Hematopoietic multipotent progenitor cell (in vitro differentiated cells): ENCODE measurements at regions not wholly inside any gene's neighbourhood (a gene's known extent, or its start where the extent isn't known, plus 50 kb on each side); places are given as distances from the start of the nearest gene placed in this dataset.
"Not testable (repeated sequence)": the region's sequence is repeated elsewhere in the genome, so short reads cannot be mapped to it uniquely, and the experiment has no call there.

Experiments used
- DNase-seq, 3 donors: peaks; one replicate each; pipeline ENCODE4 v3.0.0-alpha.2; 2011 to 2015; ENCODE audit warnings: low read depth in 2 of 3, low spot score in 2 of 3

GRCh38 chr9:115443890-115444289 is 325.9 kb upstream of the TNC start:
- DNase-seq = no peak

- no peak for DNase-seq
Measured at GRCh38 chr9:115444959-115445358, 327.0 kb upstream of the TNC start.

GRCh38 chr9:115445655-115446054 is 327.7 kb upstream of the TNC start:
- no peak for DNase-seq

DNA sequence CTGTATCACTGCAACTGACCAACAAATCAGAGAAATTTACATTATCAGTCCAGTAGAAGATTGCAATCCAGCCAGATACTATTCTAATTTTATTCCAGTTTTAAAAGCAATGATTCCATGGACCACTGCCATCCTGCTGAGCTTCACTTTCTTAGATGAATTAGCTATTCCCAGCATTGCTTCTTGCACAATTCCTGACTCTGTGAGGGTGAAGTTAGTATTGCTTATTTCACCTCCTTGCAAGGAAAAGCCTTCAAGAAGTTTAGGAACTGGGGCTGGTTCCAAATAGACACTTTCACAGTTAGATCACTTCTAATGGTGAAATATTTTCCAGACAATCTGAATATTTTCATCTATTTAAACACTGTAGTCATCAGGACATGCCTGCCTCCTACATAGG is 338.6 kb upstream of the TNC start:
- DNase-seq = no peak

- DNase-seq = no peak
Measured at GRCh38 chr9:115461280-115461679, 343.3 kb upstream of the TNC start.

GRCh38 chr9:115462623-115463022 is 344.7 kb upstream of the TNC start:
- no peak for DNase-seq

GRCh38 chr9:115466756-115467155 is 348.8 kb upstream of the TNC start:
- no peak for DNase-seq

- DNase-seq = no peak
Measured at GRCh38 chr9:115469841-115470240, 351.9 kb upstream of the TNC start.

DNA sequence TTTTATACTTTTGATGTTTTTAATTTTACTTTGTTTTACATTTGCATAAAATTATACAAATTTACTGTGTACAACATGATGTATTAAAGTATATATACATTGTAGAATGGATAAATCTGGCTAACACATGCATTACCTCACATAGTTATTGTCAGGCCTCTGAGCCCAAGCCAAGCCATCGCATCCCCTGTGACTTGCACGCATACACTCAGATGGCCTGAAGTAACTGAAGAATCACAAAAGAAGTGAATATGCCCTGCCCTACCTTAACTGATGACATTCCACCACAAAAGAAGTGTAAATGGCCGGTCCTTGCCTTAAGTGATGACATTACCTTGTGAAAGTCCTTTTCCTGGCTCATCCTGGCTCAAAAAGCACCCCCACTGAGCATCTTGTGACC is 355.1 kb upstream of the TNC start:
- not testable (repeated sequence) for DNase-seq

DNA sequence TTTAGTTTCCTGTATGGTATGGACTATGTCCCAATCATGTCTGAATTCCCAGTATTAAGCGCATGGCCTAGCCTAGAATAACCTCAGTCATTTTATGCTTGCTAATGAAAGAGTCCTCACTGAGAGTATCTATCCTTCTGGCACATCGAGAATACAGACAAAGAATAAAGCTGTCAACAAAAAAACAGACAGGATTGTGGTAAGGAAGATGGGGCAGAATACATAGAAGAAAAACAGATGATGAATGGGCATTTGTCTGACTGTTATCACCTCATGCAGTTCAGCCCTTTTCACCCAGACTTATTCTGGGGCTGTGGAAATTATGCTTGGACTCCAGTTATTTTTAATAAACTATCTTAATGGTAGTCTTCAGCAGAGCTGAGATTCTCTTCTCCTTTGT is 363.8 kb upstream of the TNC start:
- DNase-seq = no peak

GRCh38 chr9:115482747-115483146 is 364.8 kb upstream of the TNC start:
- DNase-seq = no peak

DNA sequence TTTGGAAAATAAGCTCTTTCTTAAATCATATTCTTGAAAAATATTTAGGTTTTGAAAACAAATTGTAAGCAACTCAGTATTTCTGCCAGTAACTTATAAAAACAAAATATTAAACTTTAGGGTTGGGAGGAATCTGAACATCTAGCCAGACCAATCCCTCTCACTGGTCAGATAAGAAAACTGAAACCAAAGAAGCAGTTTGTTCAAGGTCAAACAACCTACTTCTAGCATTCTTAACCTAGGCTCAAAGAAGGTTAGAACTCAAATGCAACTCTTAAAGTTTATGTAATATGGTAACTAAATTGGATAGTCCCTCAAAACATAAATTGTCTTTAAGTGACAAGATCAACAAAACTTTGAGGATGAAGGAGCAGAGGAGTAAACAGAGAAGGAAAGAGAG is 374.9 kb upstream of the TNC start:
- no peak for DNase-seq

- DNase-seq = no peak
Measured at GRCh38 chr9:115494393-115494792, 376.4 kb upstream of the TNC start.

DNA sequence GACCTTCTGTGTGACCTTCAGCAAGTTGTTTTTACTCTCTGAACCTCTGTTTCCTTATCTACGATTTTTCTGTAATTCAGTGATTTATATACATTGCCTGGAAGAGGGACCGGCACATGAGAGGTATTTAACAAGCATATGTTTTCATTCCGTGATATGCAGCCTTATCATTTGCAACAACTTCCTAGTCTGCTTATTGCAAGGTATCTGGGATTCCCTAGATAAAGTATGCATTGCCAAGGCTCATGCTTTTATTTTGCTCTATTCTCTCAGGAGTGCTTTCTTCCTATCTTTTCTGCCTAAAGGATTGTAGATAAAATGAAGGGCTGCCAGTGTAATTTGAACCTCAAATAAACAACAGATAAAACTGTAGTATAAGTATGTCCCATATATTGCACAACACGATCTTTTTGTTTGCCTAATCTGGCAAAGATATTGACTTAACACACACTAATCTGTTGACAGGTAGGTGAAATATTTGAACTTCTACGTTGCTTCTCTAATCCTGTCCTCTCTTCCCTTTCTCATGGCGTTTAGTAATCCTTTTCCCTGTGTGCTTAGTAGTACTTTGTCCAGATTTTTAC is 377.2 kb upstream of the TNC start:
- DNase-seq = no peak

DNA sequence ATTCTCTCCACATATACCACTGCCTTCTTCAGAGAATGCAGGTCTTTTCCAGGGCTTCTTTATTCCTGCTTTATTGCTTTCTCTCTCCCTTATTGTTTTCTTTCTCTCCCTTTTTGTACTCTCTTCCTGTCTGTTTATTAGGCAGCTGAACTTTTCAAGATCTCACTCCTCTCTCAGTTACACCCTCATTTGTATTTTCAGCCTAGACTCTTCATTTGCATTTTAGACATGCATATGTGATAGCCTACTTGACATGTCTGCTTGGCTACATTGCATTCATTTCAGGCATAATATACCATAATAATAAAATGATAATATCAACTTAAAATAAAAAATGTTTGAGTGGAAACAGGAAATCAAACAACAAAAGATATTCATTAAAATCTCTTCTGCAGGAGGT is 377.9 kb upstream of the TNC start:
- DNase-seq = no peak

DNA sequence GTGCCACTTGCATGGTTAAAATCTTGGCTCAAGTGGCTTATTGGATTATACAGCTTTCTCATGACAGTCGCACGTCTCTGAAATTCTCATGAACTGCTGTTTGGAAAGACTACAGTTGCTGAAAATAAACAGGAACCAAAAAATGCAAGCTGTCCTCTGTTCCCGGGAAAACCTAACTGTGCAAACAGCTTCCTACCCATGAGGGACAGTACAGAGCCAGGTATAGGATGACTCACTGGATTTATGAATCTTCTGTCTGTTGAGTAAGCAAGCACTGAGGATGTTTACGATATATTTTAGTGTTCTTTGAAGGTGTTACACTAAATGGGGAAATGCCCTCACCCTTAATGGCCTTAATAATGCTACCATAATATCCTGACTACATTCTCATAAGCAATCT is 380.3 kb upstream of the TNC start:
- no peak for DNase-seq

DNA sequence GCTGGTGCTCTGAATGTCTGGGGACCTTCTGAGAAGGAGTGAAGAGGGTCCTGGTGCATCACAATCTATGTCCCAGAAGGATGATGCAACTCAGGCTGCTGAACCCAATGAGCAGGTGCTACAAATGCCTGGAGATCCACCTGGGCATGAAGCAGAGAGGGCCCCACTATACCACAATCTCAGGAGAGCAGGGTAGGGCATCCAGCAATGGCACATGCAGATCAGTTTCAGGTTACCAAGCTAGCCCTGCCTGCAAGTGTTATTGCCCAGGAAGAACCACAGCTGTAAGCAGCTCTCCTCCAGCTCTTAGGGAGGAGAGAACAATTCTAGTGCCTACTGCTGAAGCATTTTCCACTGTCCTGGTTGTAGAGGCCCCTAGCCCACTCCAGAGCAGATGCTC is 389.2 kb upstream of the TNC start:
- DNase-seq = no peak

DNA sequence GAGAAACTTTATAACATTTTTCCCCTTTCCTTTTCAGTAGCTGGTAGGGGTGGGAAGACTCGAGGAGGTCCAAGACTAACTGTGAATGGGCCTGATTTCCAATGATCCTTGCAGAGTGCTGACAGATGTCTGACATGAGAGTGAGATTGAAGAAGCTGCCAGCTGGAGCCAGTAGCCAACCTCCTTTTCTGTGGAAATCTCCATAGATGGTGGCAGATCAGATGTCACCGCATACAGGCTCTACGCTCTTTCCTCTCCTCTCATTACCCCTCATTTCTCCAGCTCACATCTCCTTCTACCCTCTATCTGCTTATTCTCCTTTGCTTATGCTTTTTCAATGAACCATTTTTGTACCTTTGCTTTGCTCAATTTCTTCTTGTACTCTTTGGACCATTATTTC is 395.2 kb upstream of the TNC start:
- no peak for DNase-seq

- DNase-seq = no peak
Measured at GRCh38 chr9:115514454-115514853, 396.5 kb upstream of the TNC start.

DNA sequence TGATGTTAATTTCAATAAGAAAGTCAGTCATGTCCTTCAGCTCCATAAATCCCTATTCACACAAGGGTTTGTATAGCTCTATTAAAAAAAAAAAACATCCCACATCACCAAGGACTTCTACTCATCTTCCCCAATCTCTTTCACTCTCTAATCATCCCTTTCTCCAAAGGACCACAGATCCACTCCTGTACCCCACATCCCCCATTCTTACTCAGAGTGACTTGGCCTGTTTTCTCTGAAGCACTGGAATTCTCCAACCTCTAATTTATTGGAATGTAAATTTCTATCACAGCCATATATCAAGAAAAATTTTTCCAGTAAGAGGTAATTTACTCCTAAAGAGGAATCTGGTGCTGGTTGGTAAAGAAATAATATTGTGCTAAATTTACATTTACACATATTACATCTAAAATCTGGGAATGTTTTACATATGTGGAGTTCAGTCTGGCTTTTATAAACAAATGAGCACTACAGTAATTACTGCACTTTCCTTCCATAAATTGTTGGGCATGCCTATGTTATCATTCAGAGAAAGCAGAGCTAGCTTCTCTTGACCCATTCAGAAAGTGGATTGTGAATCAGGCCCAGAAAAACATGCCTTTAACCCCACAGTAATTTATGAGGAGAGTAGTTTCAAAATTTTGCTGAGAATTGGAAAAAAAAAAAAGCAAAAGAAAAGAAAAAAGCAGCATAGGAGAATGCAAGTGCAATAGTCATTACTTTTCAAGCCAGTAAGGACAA is 399.5 kb upstream of the TNC start:
- DNase-seq = no peak

DNA sequence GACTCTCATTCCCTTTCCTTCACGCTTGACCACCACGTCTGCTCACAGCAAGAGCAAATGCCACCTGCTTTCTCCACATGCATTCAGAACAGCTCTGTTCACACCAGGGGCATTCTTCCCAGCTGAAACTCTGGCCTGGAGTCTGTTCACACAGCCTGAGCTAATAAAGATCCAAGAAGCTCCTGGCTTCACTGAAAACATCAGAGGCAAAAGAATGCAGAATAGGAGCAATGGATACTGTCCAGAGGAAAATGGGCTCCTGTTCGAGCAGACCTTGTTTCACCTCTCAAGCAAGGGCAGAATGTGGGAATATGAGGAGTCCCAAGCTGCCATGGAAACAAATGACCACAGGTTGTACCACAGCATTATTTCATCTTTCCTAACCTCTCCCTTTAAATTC is 402.7 kb upstream of the TNC start:
- no peak for DNase-seq

DNA sequence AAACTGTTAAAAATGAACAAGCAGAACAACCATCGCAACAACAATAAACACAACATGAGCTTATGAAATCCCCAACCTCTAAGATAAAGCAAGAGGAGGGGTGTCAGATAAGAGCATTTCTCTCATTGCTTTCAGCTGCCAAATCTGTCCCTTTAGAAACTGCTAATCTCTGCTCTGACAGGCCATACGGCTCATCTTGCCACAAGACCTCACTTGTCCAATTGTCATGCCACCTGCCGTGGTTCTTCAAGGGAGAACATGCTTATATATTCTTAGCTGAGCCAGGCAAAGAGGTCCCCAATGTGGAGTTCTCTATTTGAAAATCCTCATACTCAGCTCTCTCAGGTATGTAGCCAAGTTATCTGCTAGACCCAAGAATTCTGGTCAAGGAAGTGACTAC is 405.0 kb upstream of the TNC start:
- no peak for DNase-seq
